Right lobe of liver (tissue), 4 donors: ENCODE measurements at regions not wholly inside any gene's neighbourhood (a gene's known extent, or its start where the extent isn't known, plus 50 kb on each side); places are given as distances from the start of the nearest gene placed in this dataset.

Source experiments
- CTCF ChIP-seq, 4 donors: fragments of 200-600 bp in 3 of 4; fragments of 450-650 bp in 1 of 4; IDR thresholded peaks; one replicate each; pipeline versions ENCODE4 v1.5.1 to v1.8.0; 2016 to 2022; ENCODE audit warnings: antibody characterized with exemption in 4 of 4, mild to moderate bottlenecking in 2 of 4
- POLR2A ChIP-seq: fragments of 450-650 bp; IDR thresholded peaks from one replicate; pipeline ENCODE4 v1.6.1; 2017; ENCODE audit warnings: antibody characterized with exemption, mild to moderate bottlenecking
- donor health status: DM: no; HTN: no; CAD: no.
- donor health status: DM: no; HTN: no; CAD: no.
- donor health status: DM: no; HTN: yes; CAD: no.

GRCh38 chr15:37339856-37340255 is 239.5 kb upstream of the MEIS2 start:
- TF ChIP-seq CTCF (IDR thresholded peaks at IDR 0.05), result no peak
- no peak for TF ChIP-seq POLR2A
